ENCODE measurements at regions not wholly inside any gene's neighbourhood (a gene's known extent, or its start where the extent isn't known, plus 50 kb on each side); places are given as distances from the start of the nearest gene placed in this dataset.

DNA sequence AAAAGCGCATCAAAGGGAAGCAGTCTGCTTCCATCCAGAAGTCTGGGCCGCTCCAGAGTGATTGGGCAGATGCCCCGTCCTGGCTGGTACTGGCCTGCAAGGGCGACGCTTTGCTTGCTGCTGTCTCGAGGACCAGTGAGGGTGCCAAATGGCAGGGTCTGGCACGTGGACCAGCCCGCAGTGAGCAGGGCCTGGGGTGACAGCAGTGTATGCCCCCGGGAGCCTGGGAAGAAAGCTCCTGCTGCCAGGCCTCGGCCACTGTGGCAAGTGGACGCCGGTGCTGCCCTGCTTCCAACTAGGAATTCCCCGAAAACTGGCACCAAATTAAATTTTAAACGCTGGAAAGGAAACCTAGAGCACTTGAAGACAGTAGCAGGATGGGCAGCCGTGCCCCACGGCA is 357.0 kb upstream of the MKI67 start:
- no peak for DNase-seq (ENCODE audit: insufficient read length, low spot score)
- no peak for FAIRE-seq

DNA sequence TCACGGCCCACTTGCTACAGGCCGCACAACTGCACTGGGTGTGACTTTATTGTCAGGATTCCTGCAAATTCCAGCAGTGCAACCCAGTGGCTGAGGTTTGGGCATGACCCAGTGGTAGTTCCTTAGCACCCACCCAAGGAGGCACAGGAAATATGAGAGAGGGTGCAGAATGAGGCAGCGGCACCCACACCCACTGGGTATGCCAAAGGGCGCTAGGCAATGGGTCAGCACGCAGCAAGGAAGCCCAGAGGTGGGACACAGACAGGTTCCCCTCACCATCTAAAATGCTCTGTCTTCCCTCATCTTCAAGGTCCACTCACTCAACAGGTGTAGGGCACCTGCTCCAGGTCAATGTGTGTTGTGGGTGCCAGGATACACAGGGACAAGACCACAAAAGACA is 357.8 kb upstream of the MKI67 start:
- no peak for DNase-seq (ENCODE audit: insufficient read length, low spot score)
- no peak for FAIRE-seq

DNA sequence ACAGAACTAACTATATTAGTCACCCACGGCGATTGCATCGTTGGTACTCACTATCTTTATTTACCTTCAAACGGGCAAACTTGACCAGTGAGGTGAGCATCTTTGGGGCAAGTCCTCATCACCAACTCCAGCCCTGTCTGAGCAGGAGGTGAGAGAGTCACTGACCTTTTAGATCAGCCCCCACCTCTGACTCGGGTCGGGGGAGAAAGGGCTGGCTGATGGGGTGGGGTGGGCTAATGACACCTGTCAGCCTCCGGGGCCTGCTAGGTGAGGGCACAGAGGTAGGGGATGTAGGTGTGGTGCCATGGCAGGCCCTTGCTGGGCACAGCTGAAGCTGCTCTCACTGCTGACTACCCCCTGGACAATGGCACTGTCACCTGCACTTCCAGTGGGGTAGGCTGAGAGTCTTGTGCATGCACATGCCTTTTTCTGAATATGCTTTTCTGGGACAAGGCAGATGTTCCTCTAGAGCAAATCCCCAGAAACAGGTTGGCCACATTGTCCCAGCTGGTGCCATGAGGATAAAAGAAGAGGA is 359.5 kb upstream of the MKI67 start:
- FAIRE-seq (no peak), DNase-seq (ENCODE audit: insufficient read length, low spot score) (no peak)

DNA sequence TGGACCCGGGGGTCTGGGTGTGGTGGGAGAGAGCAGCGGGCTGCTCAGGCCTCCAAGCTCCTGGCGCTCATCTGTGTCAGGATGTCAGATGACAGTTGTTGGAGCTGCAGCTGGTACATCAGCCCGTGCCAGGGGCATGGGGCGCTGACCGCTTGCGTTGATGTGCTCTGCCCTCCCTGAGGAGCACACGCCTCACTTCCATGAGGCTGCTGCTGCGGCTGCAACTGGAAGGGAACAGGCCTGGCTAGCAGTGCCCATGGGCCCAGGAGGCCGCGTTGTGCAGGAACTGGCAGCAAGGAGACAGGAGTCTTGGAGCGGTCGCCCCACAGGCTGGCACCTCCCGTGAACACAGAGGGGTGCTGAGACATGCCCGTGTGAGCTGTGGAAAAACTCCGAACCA is 361.3 kb upstream of the MKI67 start:
- FAIRE-seq (no peak), DNase-seq (ENCODE audit: insufficient read length, low spot score) (no peak)

DNA sequence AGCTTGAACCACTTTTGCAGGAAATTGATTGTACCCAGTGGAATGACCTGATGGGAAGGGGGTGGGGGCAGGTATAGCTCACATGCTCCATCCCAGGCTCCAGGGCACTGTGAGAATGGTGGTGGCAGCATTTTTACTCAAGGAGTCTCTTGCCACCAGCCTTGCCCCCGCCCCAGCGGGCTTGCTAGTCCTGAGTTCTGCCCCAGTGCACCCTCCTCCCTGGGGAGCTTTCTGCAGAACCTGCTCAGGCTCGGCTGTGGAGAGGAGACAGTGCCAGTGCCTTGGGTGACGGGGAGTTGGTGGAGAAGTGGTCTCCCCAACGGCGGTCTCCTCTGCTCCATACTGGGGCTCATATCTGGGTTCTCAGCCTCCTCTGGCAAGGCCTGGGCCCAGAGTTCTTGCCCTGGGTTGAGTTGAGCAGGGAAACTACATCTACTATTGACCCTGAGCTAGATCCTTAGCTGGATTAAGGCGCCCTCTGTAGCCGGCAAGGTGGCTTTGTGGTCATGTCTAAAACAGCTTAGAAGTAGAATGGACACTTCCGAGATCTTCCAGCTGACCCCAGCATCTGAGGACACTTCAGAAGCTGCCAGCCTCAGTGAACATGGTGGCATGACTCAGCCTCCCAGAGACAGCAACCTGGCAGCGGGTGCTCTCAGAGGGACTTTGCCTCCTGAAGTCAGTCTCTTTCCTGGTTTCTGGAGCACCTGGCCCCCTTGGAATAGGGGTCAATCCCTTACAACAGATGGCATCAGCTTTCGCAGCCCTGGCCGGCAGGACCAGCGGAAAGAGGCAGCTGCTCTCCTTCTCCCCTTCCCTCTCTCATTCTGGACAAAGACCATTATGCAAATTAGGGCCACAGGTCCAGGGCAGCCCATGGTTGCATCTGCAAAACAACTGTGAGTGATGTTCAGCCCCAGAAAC is 363.4 kb upstream of the MKI67 start:
- DNase-seq (ENCODE audit: insufficient read length, low spot score) = no peak
- no peak for FAIRE-seq

DNA sequence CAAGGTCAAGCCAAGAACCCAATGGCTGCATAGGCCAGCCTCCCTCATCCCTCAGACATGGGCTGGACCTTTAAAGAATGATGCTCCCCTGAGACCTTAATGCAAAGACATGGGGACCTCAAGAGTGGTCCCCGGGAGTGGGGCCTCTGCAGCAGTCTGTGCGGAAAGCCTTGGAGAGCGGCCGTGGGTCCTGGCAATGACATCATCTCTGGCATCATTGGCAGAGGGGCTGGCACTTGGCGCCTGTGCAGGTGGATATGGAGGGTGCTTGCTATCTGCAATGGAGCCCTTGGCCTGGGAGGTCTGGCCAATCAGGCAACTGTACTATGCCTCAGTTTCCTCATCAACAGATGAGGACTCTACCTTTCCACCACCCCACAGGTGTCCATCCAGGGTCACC is 365.5 kb upstream of the MKI67 start:
- DNase-seq (ENCODE audit: insufficient read length, low spot score) (no peak), FAIRE-seq (no peak)

DNA sequence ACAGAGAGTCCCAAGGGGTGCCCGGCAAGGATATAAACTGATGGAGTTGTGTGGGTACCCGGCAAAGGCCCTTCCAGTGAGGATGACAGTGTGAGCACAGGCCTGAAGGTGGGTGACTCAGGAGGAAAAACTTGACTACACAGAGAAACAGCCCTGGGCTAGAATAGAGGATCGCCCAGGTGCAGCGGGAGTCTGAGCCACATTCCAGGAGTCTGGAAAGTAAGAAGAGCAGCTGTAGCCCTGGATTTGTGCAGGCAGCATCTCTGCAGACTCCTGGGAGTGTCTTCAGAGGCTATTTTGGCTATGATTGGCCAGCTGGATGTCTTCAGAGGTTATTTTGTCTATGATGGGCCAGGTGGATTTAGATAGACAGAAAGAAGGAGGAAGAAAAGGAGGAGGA is 367.6 kb upstream of the MKI67 start:
- DNase-seq (ENCODE audit: insufficient read length, low spot score) = no peak
- no peak for FAIRE-seq

DNA sequence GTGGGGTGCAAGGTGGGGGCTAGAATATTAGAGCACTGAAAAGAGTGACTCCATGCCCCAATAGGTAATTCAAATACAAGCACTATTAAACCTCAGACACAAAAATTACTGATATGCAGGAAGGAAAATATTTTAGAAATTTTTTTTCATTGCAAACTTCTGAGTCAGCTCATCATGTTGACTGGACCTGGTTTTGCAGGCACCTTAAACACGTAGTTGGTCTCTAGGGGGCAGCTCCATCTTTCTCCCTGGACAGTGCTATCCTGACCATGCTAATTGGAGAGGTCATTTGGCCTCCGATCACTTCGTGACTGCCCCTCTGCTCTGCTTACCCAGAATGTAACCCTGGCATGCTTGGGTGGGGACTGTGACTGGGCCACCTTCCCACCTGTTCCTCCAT is 368.4 kb upstream of the MKI67 start:
- no peak for FAIRE-seq
- DNase-seq (ENCODE audit: insufficient read length, low spot score) = no peak

DNA sequence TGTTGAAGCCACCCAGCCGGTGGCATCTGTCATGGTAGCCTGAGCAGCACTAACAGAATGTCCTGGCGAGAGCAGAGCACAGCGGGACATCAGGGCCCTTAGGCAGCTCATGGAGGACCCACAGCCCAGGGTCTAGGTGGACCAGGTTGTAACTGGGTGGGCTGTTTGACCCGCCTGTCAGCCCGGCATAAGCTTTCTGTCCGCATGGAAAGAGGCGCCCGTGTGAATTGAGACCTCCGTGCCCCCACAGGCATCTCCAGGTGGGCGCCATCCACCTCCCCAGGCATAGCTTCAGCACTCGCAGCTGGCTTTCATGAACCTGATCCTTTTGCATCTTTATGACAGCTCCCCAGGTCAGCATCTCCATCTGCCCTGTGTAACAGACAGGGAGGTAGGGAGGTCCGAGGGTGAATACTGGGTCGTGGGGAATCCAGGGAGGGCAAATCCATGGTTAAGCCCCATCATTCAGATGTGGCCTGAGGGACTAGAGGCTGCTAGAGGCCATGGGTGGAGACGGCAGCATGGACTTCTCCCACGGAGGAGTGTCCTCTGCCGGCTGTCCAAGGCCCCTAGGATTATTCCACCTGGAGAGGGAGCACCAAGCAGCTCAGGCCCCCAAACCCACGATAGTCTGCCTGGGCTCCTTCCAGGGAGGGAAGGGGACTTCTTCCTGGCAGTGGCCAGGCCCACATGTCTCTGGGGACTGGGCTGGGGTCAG is 371.6 kb upstream of the MKI67 start:
- DNase-seq (ENCODE audit: insufficient read length, low spot score) (no peak), FAIRE-seq (no peak)

DNA sequence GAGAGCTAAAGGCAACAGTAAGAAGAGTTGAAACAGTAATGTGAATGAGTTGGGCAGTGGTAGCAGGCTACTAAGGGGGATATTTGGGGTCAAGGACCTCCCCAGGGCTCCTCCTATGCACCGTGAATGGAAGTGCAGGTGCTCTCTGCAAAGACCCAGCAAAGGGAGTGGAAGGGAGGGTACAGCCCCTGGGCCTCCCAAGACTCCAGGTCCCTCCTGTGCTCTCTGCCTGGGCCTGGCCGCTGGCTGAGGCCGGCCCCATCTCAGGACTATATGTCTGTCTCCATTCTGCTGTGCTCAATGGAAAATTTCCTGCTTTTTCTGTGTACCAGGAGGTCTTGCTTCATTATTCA is 372.1 kb upstream of the MKI67 start:
- FAIRE-seq (no peak), DNase-seq (ENCODE audit: insufficient read length, low spot score) (no peak)

DNA sequence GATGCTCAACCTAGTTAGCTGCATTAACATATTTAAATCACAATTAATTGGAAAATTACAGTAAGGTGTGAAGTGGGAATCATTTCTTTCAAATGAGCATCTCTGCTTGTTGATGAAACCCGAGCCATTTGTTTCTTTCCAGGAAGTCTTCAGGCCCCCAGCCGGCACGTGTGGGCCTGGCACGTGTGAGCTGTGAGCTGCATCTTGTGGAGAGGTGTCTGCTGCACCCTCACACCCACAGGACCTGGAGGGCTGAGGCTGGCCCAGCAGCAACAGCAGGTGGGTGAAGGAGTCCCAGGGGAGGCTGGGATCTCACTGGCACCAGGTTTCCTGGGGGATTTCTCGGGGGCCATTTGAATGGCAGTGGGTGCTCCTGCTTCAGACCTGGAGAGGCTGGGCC is 372.5 kb upstream of the MKI67 start:
- DNase-seq (ENCODE audit: insufficient read length, low spot score) (no peak), FAIRE-seq (no peak)

DNA sequence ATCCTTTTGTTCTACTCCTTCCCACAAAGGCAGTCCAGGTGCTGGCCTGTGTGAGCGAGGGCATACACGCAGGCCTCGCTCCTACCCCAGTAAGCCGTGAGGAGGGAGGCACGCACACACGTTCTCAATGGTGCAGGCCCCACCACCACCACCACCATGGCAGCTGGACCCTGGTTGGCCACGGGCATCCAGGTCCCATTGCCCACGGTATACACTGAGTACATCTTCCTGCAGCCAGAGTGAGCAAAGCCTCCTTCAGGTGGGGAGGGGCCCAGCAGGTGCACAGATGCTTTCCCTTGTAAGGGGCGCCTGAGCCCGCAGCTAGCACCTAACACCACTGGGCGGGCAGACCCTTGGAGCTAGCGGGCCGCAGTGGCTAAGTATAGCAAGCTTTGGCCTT is 373.3 kb upstream of the MKI67 start:
- no peak for FAIRE-seq

DNA sequence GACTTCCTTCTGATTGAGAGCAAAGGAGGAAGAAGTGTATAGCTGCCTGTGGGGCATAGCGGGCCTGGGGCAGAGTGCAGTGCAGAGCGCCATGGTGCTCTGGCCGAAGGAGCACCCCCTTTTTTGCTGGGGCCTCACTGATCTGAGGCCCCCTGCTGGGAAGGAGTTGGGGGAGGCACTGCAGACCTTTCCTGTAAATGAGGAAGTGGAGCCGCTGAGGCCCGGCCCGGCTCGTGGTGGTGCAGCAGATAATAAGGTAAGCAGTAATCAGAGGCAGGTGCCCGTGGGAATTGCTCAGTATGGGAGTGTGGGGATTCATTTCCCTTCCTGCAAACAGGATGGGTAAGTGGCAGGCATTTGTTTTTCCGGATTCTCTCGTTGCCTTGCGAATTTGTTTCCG is 373.7 kb upstream of the MKI67 start:
- DNase-seq (ENCODE audit: insufficient read length, low spot score) (no peak), FAIRE-seq (no peak)

More for the DNA sequence above, 373.3 kb upstream of the MKI67 start:
- DNase-seq (ENCODE audit: insufficient read length, low spot score) = no peak

DNA sequence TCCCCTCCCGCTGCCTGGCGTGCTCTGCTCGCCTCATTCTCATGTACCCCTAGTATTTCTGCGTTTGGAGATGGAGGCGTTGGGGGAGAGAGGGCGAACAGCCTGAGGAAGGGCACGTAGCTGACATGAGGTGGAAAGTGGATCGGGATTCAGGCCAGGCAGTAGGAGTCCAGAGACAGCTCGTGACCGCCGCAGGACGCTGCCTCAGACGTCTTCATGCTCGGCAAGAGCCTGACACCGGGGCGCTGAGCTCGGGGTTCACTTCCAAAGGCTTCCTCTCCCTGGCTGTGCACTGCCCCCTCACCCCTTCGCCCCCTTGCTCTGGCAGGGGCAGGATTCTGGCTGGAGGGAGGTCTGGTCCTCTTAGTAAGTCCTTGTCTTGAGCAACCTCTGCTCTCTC is 374.4 kb upstream of the MKI67 start:
- DNase-seq (ENCODE audit: insufficient read length, low spot score) (no peak), FAIRE-seq (no peak)

DNA sequence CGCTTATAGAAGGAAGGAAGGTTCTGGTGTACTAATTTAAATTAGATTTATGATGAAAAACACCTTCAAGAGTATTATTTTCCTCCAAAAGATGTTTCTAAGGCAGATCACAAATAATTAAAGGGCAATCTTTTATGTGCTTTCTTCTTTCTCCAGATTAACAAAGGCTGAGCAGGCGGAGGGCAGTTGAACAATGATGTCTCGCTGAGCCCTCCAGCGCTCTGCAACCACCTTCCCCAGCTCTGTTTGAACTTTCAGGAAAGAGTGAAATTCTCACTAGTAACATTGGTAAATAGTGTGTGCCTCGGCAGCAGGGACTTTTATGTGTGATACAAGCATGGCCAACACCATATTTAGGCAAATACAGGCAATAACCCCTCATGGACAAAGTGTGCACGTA is 379.1 kb upstream of the MKI67 start:
- no peak for DNase-seq (ENCODE audit: insufficient read length, low spot score)
- no peak for FAIRE-seq

DNA sequence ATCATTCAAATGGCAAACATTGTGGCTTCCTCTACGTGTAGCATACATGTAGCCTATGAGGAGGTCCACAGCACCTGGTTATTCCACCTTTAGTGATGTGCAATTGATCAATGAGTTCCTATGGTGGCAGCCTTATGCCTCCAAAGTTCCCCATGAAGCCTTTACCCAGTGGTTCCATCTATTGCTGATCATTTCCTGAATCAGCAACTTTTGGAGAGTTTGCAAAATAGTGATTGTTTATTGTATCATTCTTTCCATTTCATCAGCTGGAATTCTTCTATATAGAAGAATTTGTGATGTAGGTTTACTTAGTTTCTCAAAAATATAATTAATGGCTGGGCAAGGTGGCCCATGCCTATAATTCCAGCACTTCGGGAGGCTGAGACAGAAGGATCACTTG is 380.2 kb upstream of the MKI67 start:
- FAIRE-seq = no peak
- DNase-seq (ENCODE audit: insufficient read length, low spot score) = no peak

DNA sequence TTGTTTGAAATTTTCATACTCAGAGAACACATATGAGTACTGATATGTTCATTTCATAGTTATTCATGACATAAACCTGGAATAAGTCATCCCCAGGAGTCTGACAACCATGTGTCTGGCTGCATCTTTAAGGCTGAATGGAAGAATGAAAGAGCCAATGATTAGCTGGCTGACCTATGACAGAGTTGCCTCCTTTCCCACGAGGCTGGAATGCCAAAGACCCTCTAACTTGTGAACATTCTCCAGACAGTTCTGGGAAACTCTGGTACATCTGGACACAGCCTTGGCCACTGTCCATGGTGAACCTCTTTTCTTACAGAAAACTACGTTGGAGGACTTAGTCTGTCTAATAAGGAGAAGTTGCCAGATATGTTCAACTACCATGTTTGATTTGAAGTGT is 380.8 kb upstream of the MKI67 start:
- FAIRE-seq (no peak), DNase-seq (ENCODE audit: insufficient read length, low spot score) (no peak)

DNA sequence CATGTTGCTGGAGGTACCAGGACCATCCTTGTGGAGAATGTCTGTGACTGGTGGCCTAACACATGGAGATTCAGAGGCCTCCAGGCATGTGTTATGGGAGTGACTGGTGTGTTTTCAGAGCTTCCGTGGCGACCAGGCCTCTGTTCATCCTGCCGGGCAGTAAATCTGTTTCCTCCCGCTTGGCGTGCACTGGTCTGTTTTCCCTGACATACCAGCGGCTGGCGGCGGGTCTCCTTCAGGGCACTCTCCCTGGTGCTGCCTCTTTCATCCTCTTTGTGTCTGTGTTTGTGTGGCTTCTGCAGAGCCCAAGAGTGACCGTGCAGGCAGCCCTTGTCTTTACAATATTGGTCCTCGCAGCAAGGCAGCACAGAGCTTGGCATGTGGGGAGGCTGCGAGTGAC is 385.1 kb upstream of the MKI67 start:
- DNase-seq (ENCODE audit: insufficient read length, low spot score) (no peak), FAIRE-seq (no peak)

DNA sequence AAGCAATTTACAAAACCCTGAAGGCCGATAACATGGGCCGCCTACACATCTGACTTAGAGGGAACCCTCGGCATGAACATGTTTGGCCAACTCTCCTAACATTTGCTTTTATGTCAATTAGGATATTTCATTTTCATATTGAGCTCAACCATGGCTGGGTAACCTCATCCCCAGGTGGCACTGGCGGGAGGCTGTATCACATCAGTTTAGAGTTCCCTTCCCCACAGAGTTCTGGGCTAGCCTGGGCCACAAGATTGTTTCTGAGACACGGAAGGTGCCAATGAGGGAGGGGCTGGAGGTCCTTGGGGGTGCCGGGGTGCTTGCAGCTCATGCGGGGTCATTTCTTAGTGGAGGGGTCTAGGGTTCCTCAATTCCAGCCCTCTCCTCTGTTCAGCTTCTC is 386.5 kb upstream of the MKI67 start:
- DNase-seq (ENCODE audit: insufficient read length, low spot score) = no peak
- FAIRE-seq = no peak

DNA sequence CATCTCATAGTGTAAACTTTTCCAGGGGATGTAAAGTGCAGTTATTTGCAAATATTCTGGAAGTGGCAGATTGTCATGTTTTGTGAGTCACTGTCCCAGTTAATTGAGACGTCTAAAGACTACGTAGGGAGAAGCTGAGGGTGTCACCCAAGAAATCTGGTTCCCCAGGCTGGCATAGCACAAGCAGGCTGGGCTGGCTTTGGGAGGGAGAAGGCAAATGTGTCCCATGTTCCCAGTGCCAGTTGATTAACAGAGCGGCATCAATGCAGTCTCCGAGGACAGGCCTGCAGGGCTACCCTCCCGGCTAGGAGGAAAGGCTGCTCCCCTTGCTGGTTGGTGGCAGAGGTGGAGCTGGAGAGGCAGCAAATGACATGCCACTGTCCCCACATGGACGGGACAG is 388.3 kb upstream of the MKI67 start:
- DNase-seq (ENCODE audit: insufficient read length, low spot score) (no peak), FAIRE-seq (no peak)

DNA sequence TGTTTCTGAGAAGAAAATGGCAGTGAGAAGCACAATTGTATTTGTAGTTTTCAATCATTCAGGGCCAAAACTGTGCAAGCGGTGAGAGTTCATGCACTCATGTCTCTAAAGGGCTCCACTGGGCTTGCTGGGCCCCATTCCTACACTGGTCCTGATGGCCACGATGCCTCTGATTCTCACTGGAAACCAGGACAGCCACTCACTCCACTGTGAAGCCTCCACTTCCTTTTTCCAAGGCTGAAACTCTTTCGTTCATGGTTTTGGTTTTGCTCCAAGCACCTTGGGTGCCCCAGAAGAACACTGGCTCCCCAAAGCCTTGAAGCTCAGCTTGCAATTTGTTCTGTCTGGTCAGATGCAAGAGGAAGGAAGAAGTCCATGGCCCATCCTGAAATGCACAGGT is 390.0 kb upstream of the MKI67 start:
- no peak for FAIRE-seq

DNA sequence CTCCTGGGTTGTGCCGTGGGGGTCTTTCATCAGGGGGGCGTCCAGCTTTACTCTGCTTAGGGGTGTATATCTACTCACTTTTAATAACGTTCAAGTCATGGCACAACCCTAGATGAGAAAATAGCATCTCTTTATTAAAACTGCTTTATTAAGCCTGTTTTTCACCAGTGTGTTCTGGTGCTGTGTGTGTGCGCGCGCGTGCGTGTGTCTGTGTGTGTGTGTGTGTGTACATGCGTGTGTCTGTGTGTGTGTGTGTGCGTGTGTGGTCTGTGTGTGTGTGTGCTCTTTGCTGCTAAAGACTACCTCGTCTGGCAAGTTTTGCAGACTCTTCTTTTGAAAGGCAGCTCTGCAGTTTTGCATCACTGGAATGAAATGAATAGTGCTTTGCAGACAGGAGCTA is 390.9 kb upstream of the MKI67 start:
- DNase-seq (ENCODE audit: insufficient read length, low spot score) (no peak), FAIRE-seq (no peak)

More for the DNA sequence above, 390.0 kb upstream of the MKI67 start:
- no peak for DNase-seq (ENCODE audit: insufficient read length, low spot score)
